CD14-positive monocyte (primary cell): ENCODE measurements at regions not wholly inside any gene's neighbourhood (a gene's known extent, or its start where the extent isn't known, plus 50 kb on each side); places are given as distances from the start of the nearest gene placed in this dataset.

Experiments used
- DNase-seq, 3 donors: peaks; one replicate each; pipeline ENCODE4 v3.0.0-alpha.2; 2011 to 2022
- H2AFZ ChIP-seq: 2 replicates; pipeline ENCODE4 v1.6.0; 2012; ENCODE audit warnings: mild to moderate bottlenecking, low read depth, low read length, inconsistent platforms; ENCODE audit not compliant: insufficient read depth, poor library complexity, severe bottlenecking
- H3K27ac ChIP-seq, 2 donors: 1 replicate in 1 of 2; 2 replicates in 1 of 2; pipeline ENCODE4 v1.5.1; 2012 to 2013; ENCODE audit warnings: low read length in 2 of 2, control low read depth in 1 of 2, inconsistent platforms in 1 of 2, low read depth in 1 of 2, mild to moderate bottlenecking in 1 of 2
- H3K27me3 ChIP-seq, 2 donors: one replicate each; pipeline versions ENCODE4 v1.6.0 to v1.6.1; 2011 to 2013; ENCODE audit warnings: low read length in 2 of 2; ENCODE audit not compliant: control insufficient read depth in 2 of 2, insufficient read depth in 2 of 2
- H3K36me3 ChIP-seq, 2 donors: replicated peaks in 1 of 2; 1 replicate in 1 of 2; 2 replicates in 1 of 2; pipeline versions ENCODE4 v1.5.1 to v1.6.1; 2012 to 2013; ENCODE audit warnings: low read length in 2 of 2, control low read depth in 1 of 2, inconsistent platforms in 1 of 2, mild to moderate bottlenecking in 1 of 2; ENCODE audit not compliant: insufficient read depth in 2 of 2, control insufficient read depth in 1 of 2
- H3K4me1 ChIP-seq, 2 donors: 1 replicate in 1 of 2; 2 replicates in 1 of 2; pipeline versions ENCODE4 v1.5.1 to v1.6.1; 2012 to 2013; ENCODE audit warnings: low read length in 2 of 2, control low read depth in 1 of 2, inconsistent platforms in 1 of 2, mild to moderate bottlenecking in 1 of 2, moderate library complexity in 1 of 2; ENCODE audit not compliant: insufficient read depth in 2 of 2, control insufficient read depth in 1 of 2
- H3K4me2 ChIP-seq: replicated peaks from 2 replicates; pipeline ENCODE3; 2012; ENCODE audit warnings: low read length, moderate library complexity, mild to moderate bottlenecking; ENCODE audit not compliant: poor library complexity, severe bottlenecking; ENCODE audit errors: extremely low read depth
- H3K4me3 ChIP-seq, 3 experiments: fragments of 200-600 bp in 1 of 3; sonication (generic) in 1 of 3; replicated peaks in 1 of 3; 1 replicate in 2 of 3; 2 replicates in 1 of 3; pipeline ENCODE4 v1.5.1; 2011 to 2013; ENCODE audit warnings: low read length in 3 of 3, mild to moderate bottlenecking in 3 of 3, control low read depth in 2 of 3, low read depth in 2 of 3, inconsistent platforms in 1 of 3, moderate library complexity in 1 of 3
- H3K79me2 ChIP-seq: 2 replicates; pipeline ENCODE4 v1.6.0; 2012; ENCODE audit warnings: mild to moderate bottlenecking, control low read depth, inconsistent platforms, low read length, moderate library complexity; ENCODE audit not compliant: insufficient read depth
- H3K9ac ChIP-seq: 2 replicates; pipeline ENCODE4 v1.6.0; 2017; ENCODE audit warnings: low read length, mild to moderate bottlenecking; ENCODE audit not compliant: insufficient read depth, poor library complexity, severe bottlenecking
- H3K9me3 ChIP-seq, 2 donors: replicated peaks in 1 of 2; 1 replicate in 1 of 2; 2 replicates in 1 of 2; pipeline versions ENCODE4 v1.5.1 to v1.6.1; 2012 to 2013; ENCODE audit warnings: low read length in 2 of 2, control low read depth in 1 of 2; ENCODE audit not compliant: control insufficient read depth in 1 of 2, insufficient read depth in 1 of 2
- H4K20me1 ChIP-seq: 2 replicates; pipeline ENCODE4 v1.6.0; 2012; ENCODE audit warnings: mild to moderate bottlenecking, low read length, control low read depth, moderate library complexity; ENCODE audit not compliant: insufficient read depth
- H3K27ac Mint-ChIP-seq, 7 donors: one replicate each; pipeline ENCODE4 v1.8.0; 2020; ENCODE audit warnings: mild to moderate bottlenecking in 7 of 7, mixed read lengths in 7 of 7, moderate library complexity in 6 of 7, inconsistent platforms in 2 of 7
- H3K27me3 Mint-ChIP-seq, 3 donors: one replicate each; pipeline ENCODE4 v1.8.0; 2021 to 2022; ENCODE audit warnings: low read depth in 3 of 3, mild to moderate bottlenecking in 3 of 3, mixed read lengths in 3 of 3, moderate library complexity in 3 of 3, inconsistent platforms in 1 of 3
- H3K36me3 Mint-ChIP-seq, 2 donors: one replicate each; pipeline ENCODE4 v1.8.0; 2020; ENCODE audit warnings: mixed read lengths in 2 of 2, inconsistent platforms in 1 of 2, mild to moderate bottlenecking in 1 of 2
- H3K4me1 Mint-ChIP-seq: one replicate; pipeline ENCODE4 v1.8.0; 2020; ENCODE audit warnings: mild to moderate bottlenecking, mixed read lengths
- H3K4me3 Mint-ChIP-seq, 2 donors: one replicate each; pipeline ENCODE4 v1.8.0; 2020; ENCODE audit warnings: mild to moderate bottlenecking in 2 of 2, mixed read lengths in 2 of 2, moderate library complexity in 1 of 2
- H3K9me3 Mint-ChIP-seq, 7 donors: one replicate each; pipeline ENCODE4 v1.8.0; 2020 to 2022; ENCODE audit warnings: mixed read lengths in 7 of 7, mild to moderate bottlenecking in 6 of 7, moderate library complexity in 6 of 7, inconsistent platforms in 2 of 7
- WGBS: methylation state at CpG from one replicate; pipeline ENCODE4 v1.1.5; 2013; ENCODE audit warnings: missing lambda C conversion rate; ENCODE audit not compliant: insufficient coverage; 5-methylcytosine and 5-hydroxymethylcytosine counted together
- intact Hi-C, 2 donors: fragments of 100-400 bp; cut with micrococcal nuclease; formaldehyde crosslinking; loops; one replicate each; pipeline versions ENCODE4 v1.15.0 to v1.15.1; 2023
- TF ChIP-seq, protein P1 (sequence below): fragments of 200-600 bp; IDR thresholded peaks from one replicate; pipeline ENCODE4 v1.8.0; 2022; ENCODE audit warnings: antibody characterized with exemption, mild to moderate bottlenecking

DNA sequence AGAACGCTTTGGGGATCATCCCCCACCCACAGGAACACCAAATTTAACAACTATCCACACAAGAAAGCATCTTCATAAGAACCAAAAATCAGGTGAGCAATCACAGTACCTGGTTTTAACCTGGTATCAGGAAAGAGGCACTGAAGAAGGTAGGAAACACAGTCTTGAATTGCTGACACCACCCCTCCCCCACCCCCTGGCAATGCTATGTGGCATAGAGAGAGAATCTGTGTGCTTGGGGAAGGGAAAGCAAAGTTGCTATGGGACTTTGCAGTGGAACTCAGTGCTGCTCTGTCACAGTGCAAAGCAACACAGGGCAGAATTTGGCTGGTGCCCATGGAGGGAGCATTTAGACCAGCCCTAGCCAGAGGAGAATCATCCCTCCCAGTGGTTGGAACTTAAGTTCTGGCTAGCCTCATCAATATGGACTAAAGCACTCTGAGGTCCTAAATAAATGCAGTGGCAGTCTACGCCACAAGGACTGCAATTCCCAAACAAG is 565.5 kb downstream of the EPM2A start:
- Histone ChIP-seq H3K27me3 (no peaks in the 10 kb centered on the region), H3K36me3 (no peaks in the 10 kb centered on the region), H3K27ac (no peak overlapping the region), H4K20me1 (no peaks in the 10 kb centered on the region), H2AFZ (no peak overlapping the region), H3K79me2 (no peaks in the 10 kb centered on the region), H3K9ac (no peak overlapping the region), H3K4me2 (no peak overlapping the region), H3K4me1 (no peaks in the 10 kb centered on the region), H3K9me3 (no peaks in the 10 kb centered on the region), H3K4me3 (no peak overlapping the region)
- TF ChIP-seq, protein P1, sequence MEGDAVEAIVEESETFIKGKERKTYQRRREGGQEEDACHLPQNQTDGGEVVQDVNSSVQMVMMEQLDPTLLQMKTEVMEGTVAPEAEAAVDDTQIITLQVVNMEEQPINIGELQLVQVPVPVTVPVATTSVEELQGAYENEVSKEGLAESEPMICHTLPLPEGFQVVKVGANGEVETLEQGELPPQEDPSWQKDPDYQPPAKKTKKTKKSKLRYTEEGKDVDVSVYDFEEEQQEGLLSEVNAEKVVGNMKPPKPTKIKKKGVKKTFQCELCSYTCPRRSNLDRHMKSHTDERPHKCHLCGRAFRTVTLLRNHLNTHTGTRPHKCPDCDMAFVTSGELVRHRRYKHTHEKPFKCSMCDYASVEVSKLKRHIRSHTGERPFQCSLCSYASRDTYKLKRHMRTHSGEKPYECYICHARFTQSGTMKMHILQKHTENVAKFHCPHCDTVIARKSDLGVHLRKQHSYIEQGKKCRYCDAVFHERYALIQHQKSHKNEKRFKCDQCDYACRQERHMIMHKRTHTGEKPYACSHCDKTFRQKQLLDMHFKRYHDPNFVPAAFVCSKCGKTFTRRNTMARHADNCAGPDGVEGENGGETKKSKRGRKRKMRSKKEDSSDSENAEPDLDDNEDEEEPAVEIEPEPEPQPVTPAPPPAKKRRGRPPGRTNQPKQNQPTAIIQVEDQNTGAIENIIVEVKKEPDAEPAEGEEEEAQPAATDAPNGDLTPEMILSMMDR, result no peak
- peaks cover 0 to 3% (median 2%) of the 10 kb centered on the region in 3 donors for H3K27me3 Mint-ChIP-seq
- DNase-seq, result no peak
- intact Hi-C loops, result no loop called here
- no peak overlapping the region for H3K4me3 Mint-ChIP-seq
- no CpG with 5 or more reads among the region's 2 CpGs for WGBS
- no peak overlapping the region for H3K27ac Mint-ChIP-seq
- no peaks in the 10 kb centered on the region for H3K4me1 Mint-ChIP-seq
- H3K36me3 Mint-ChIP-seq, result no peaks in the 10 kb centered on the region
- H3K9me3 Mint-ChIP-seq, result peaks cover 0 to 16% (median 2%) of the 10 kb centered on the region in 7 donors

- Histone ChIP-seq H3K27ac (no peak overlapping the region), H3K9me3 (peaks cover 5 to 14% of the 10 kb centered on the region in 2 donors), H2AFZ (no peak overlapping the region), H3K4me1 (no peaks in the 10 kb centered on the region), H3K27me3 (no peaks in the 10 kb centered on the region), H3K4me2 (no peak overlapping the region), H4K20me1 (no peaks in the 10 kb centered on the region), H3K79me2 (no peaks in the 10 kb centered on the region), H3K36me3 (no peaks in the 10 kb centered on the region), H3K9ac (no peak overlapping the region), H3K4me3 (no peak overlapping the region)
- WGBS, result 100% methylated on average over 1 of the region's 6 CpGs
- no peak overlapping the region for H3K4me3 Mint-ChIP-seq
- no peaks in the 10 kb centered on the region for H3K4me1 Mint-ChIP-seq
- H3K27ac Mint-ChIP-seq, result no peak overlapping the region
- no peak for DNase-seq
- H3K27me3 Mint-ChIP-seq, result peaks cover 0 to 2% (median 1%) of the 10 kb centered on the region in 3 donors
- H3K36me3 Mint-ChIP-seq, result no peaks in the 10 kb centered on the region
- peaks cover 11 to 30% (median 19%) of the 10 kb centered on the region in 7 donors for H3K9me3 Mint-ChIP-seq
- TF ChIP-seq, protein P1, result no peak
- intact Hi-C loops, result no loop called here
Measured at GRCh38 chr6:145175470-145175869, 559.9 kb downstream of the EPM2A start.
